ENCODE measurements at regions not wholly inside any gene's neighbourhood (a gene's known extent, or its start where the extent isn't known, plus 50 kb on each side); places are given as distances from the start of the nearest gene placed in this dataset. TPM values are rescaled to one million over a fixed set of nuclear protein-coding genes. Genes with fewer than 3 reads are reported as not detected.

Small RNA genes in the stretch of these regions (microRNA-seq; reads per million reads assigned to microRNA genes)
- not detected for gene MIR548AB
